Stimulated activated naive B cell treated with anti-CD40 and anti-IgM and Interleukin-4, amounts not matched to agents 10 μg/mL and 1 μg/mL and 100 μg/mL, for 72 hours (primary cell): ENCODE measurements at regions not wholly inside any gene's neighbourhood (a gene's known extent, or its start where the extent isn't known, plus 50 kb on each side); places are given as distances from the start of the nearest gene placed in this dataset.

Experiments used
- ATAC-seq, 2 donors: fragments of 150-1000 bp; cut with Tn5 transposase; replicated peaks; 2 replicates each; pipeline ENCODE4 v1.10.0; 2021; ENCODE audit warnings: moderate library complexity in 1 of 2
- DNase-seq: peaks from one replicate; pipeline ENCODE4 v3.0.0; 2021
- H3K27ac Mint-ChIP-seq: one replicate; pipeline ENCODE4 v1.8.0; 2022; ENCODE audit warnings: mild to moderate bottlenecking, mixed read lengths
- H3K27me3 Mint-ChIP-seq, 2 donors: one replicate each; pipeline ENCODE4 v1.8.0; 2022; ENCODE audit warnings: mixed read lengths in 2 of 2
- H3K36me3 Mint-ChIP-seq, 2 donors: one replicate each; pipeline ENCODE4 v1.8.0; 2022; ENCODE audit warnings: mixed read lengths in 2 of 2, mild to moderate bottlenecking in 1 of 2
- H3K4me1 Mint-ChIP-seq, 2 donors: one replicate each; pipeline ENCODE4 v1.8.0; 2022; ENCODE audit warnings: mixed read lengths in 2 of 2, mild to moderate bottlenecking in 1 of 2
- H3K4me3 Mint-ChIP-seq, 2 donors: one replicate each; pipeline ENCODE4 v1.8.0; 2022; ENCODE audit warnings: mild to moderate bottlenecking in 2 of 2, mixed read lengths in 2 of 2, moderate library complexity in 1 of 2
- H3K9me3 Mint-ChIP-seq, 2 donors: one replicate each; pipeline ENCODE4 v1.8.0; 2022; ENCODE audit warnings: mixed read lengths in 2 of 2, mild to moderate bottlenecking in 1 of 2

GRCh38 chr6:47974106-47974505 is 136.9 kb downstream of the PTCHD4 start:
- no peak overlapping the region for H3K27ac Mint-ChIP-seq

GRCh38 chr6:47970826-47971225 is 140.2 kb downstream of the PTCHD4 start:
- Mint-ChIP-seq H3K4me1 (no peaks in the 10 kb centered on the region), H3K27me3 (no peaks in the 10 kb centered on the region), H3K27ac (no peak overlapping the region), H3K36me3 (no peaks in the 10 kb centered on the region), H3K4me3 (no peak overlapping the region), H3K9me3 (peaks cover 3 to 4% of the 10 kb centered on the region in 2 donors)
- ATAC-seq, result no peak
- DNase-seq, result no peak

More at GRCh38 chr6:47974106-47974505, 136.9 kb downstream of the PTCHD4 start:
- ATAC-seq (no peak), DNase-seq (no peak)
- Mint-ChIP-seq H3K9me3 (peaks cover 0 to 3% of the 10 kb centered on the region in 2 donors), H3K4me3 (no peak overlapping the region), H3K27me3 (no peaks in the 10 kb centered on the region), H3K4me1 (no peaks in the 10 kb centered on the region), H3K36me3 (no peaks in the 10 kb centered on the region)

GRCh38 chr6:47967843-47968242 is 143.2 kb downstream of the PTCHD4 start:
- peaks cover 2 to 4% of the 10 kb centered on the region in 2 donors for H3K9me3 Mint-ChIP-seq
- H3K27me3 Mint-ChIP-seq, result no peaks in the 10 kb centered on the region
- DNase-seq (no peak), ATAC-seq (no peak)
- H3K4me1 Mint-ChIP-seq, result no peaks in the 10 kb centered on the region
- H3K36me3 Mint-ChIP-seq, result no peaks in the 10 kb centered on the region
- H3K4me3 Mint-ChIP-seq, result no peak overlapping the region
- no peak overlapping the region for H3K27ac Mint-ChIP-seq

- Mint-ChIP-seq H3K4me1 (no peaks in the 10 kb centered on the region), H3K4me3 (no peak overlapping the region), H3K27ac (no peak overlapping the region), H3K27me3 (no peaks in the 10 kb centered on the region), H3K36me3 (no peaks in the 10 kb centered on the region), H3K9me3 (peaks cover 0 to 4% of the 10 kb centered on the region in 2 donors)
- ATAC-seq (no peak), DNase-seq (no peak)
These were observed 146.0 kb downstream of the PTCHD4 start for GRCh38 chr6:47964969-47965368.

- ATAC-seq (no peak), DNase-seq (no peak)
- H3K9me3 Mint-ChIP-seq, result peaks cover 0 to 2% of the 10 kb centered on the region in 2 donors
- no peak overlapping the region for H3K4me3 Mint-ChIP-seq
- H3K36me3 Mint-ChIP-seq, result no peaks in the 10 kb centered on the region
- no peak overlapping the region for H3K27ac Mint-ChIP-seq
- no peaks in the 10 kb centered on the region for H3K27me3 Mint-ChIP-seq
- no peaks in the 10 kb centered on the region for H3K4me1 Mint-ChIP-seq
These were observed 158.4 kb downstream of the PTCHD4 start for GRCh38 chr6:47952640-47953039.

- peaks cover 0 to 2% of the 10 kb centered on the region in 2 donors for H3K9me3 Mint-ChIP-seq
These were observed 163.0 kb downstream of the OPN5 start for GRCh38 chr6:47944846-47945245.

GRCh38 chr6:47938405-47938804 is 156.6 kb downstream of the OPN5 start:
- no peaks in the 10 kb centered on the region for H3K36me3 Mint-ChIP-seq
- ATAC-seq (no peak), DNase-seq (no peak)
- H3K4me1 Mint-ChIP-seq, result no peaks in the 10 kb centered on the region
- no peaks in the 10 kb centered on the region for H3K9me3 Mint-ChIP-seq
- no peaks in the 10 kb centered on the region for H3K27me3 Mint-ChIP-seq
- H3K4me3 Mint-ChIP-seq, result no peak overlapping the region
- H3K27ac Mint-ChIP-seq, result no peak overlapping the region

More at GRCh38 chr6:47944846-47945245, 163.0 kb downstream of the OPN5 start:
- DNase-seq, result no peak
- Mint-ChIP-seq H3K36me3 (no peaks in the 10 kb centered on the region), H3K27me3 (no peaks in the 10 kb centered on the region), H3K4me3 (no peak overlapping the region), H3K27ac (no peak overlapping the region), H3K4me1 (no peaks in the 10 kb centered on the region)
- no peak for ATAC-seq

- Mint-ChIP-seq H3K4me3 (no peak overlapping the region), H3K9me3 (no peaks in the 10 kb centered on the region), H3K4me1 (no peaks in the 10 kb centered on the region), H3K27me3 (no peaks in the 10 kb centered on the region), H3K36me3 (no peaks in the 10 kb centered on the region), H3K27ac (no peak overlapping the region)
- DNase-seq (no peak), ATAC-seq (no peak)
These were observed 155.0 kb downstream of the OPN5 start for GRCh38 chr6:47936820-47937219.

- no peak overlapping the region for H3K27ac Mint-ChIP-seq
- H3K4me3 Mint-ChIP-seq, result no peak overlapping the region
- H3K4me1 Mint-ChIP-seq, result no peaks in the 10 kb centered on the region
- H3K36me3 Mint-ChIP-seq, result no peaks in the 10 kb centered on the region
- DNase-seq (no peak), ATAC-seq (no peak)
- no peaks in the 10 kb centered on the region for H3K27me3 Mint-ChIP-seq
- no peaks in the 10 kb centered on the region for H3K9me3 Mint-ChIP-seq
These were observed 152.2 kb downstream of the OPN5 start for GRCh38 chr6:47934023-47934422.

GRCh38 chr6:47932575-47932974 is 150.7 kb downstream of the OPN5 start:
- Mint-ChIP-seq H3K36me3 (no peaks in the 10 kb centered on the region), H3K27ac (no peak overlapping the region), H3K4me3 (no peak overlapping the region), H3K27me3 (no peaks in the 10 kb centered on the region), H3K4me1 (no peaks in the 10 kb centered on the region), H3K9me3 (no peaks in the 10 kb centered on the region)
- no peak for DNase-seq
- ATAC-seq, result no peak

GRCh38 chr6:47924001-47924400 is 142.2 kb downstream of the OPN5 start:
- DNase-seq (no peak), ATAC-seq (no peak)
- no peak overlapping the region for H3K27ac Mint-ChIP-seq
- H3K27me3 Mint-ChIP-seq, result no peaks in the 10 kb centered on the region
- H3K4me3 Mint-ChIP-seq, result no peak overlapping the region
- no peaks in the 10 kb centered on the region for H3K4me1 Mint-ChIP-seq
- no peaks in the 10 kb centered on the region for H3K36me3 Mint-ChIP-seq
- no peaks in the 10 kb centered on the region for H3K9me3 Mint-ChIP-seq

- Mint-ChIP-seq H3K27ac (no peak overlapping the region), H3K4me1 (no peaks in the 10 kb centered on the region), H3K9me3 (peaks cover 0 to 1% of the 10 kb centered on the region in 2 donors), H3K4me3 (no peak overlapping the region), H3K36me3 (no peaks in the 10 kb centered on the region), H3K27me3 (no peaks in the 10 kb centered on the region)
- ATAC-seq (no peak), DNase-seq (no peak)
These were observed 140.6 kb downstream of the OPN5 start for GRCh38 chr6:47922391-47922790.

GRCh38 chr6:47919875-47920274 is 138.0 kb downstream of the OPN5 start:
- Mint-ChIP-seq H3K27me3 (no peaks in the 10 kb centered on the region), H3K9me3 (peaks cover 0 to 1% of the 10 kb centered on the region in 2 donors), H3K4me1 (no peaks in the 10 kb centered on the region), H3K4me3 (no peak overlapping the region), H3K27ac (no peak overlapping the region), H3K36me3 (no peaks in the 10 kb centered on the region)
- ATAC-seq, result no peak
- DNase-seq, result no peak

- no peaks in the 10 kb centered on the region for H3K27me3 Mint-ChIP-seq
- H3K36me3 Mint-ChIP-seq, result no peaks in the 10 kb centered on the region
- ATAC-seq, result no peak
- DNase-seq, result no peak
- H3K4me3 Mint-ChIP-seq, result no peak overlapping the region
- H3K27ac Mint-ChIP-seq, result no peak overlapping the region
- H3K4me1 Mint-ChIP-seq, result no peaks in the 10 kb centered on the region
- peaks cover 0 to 1% of the 10 kb centered on the region in 2 donors for H3K9me3 Mint-ChIP-seq
These were observed 136.0 kb downstream of the OPN5 start for GRCh38 chr6:47917811-47918210.

- Mint-ChIP-seq H3K9me3 (peaks cover 0 to 1% of the 10 kb centered on the region in 2 donors), H3K27me3 (no peaks in the 10 kb centered on the region), H3K27ac (no peak overlapping the region), H3K4me1 (no peaks in the 10 kb centered on the region), H3K36me3 (no peaks in the 10 kb centered on the region), H3K4me3 (no peak overlapping the region)
- DNase-seq, result no peak
- ATAC-seq, result no peak
These were observed 135.4 kb downstream of the OPN5 start for GRCh38 chr6:47917202-47917601.

- Mint-ChIP-seq H3K27ac (no peak overlapping the region), H3K36me3 (no peaks in the 10 kb centered on the region), H3K4me3 (no peak overlapping the region), H3K9me3 (peaks cover 1 to 7% of the 10 kb centered on the region in 2 donors), H3K4me1 (no peaks in the 10 kb centered on the region), H3K27me3 (no peaks in the 10 kb centered on the region)
- DNase-seq, result no peak
- ATAC-seq, result no peak
These were observed 133.2 kb downstream of the OPN5 start for GRCh38 chr6:47915017-47915416.
